ENCODE measurements at regions not wholly inside any gene's neighbourhood (a gene's known extent, or its start where the extent isn't known, plus 50 kb on each side); places are given as distances from the start of the nearest gene placed in this dataset.
"Not testable (repeated sequence)": the region's sequence is repeated elsewhere in the genome, so short reads cannot be mapped to it uniquely, and the experiment has no call there.

GRCh38 chr4:114087596-114088230 is 108.3 kb upstream of the ARSJ start:
- FAIRE-seq (peak; percentile 39), DNase-seq (ENCODE audit: low spot score) (peak; percentile 59)

GRCh38 chr4:114088481-114088880 is 109.0 kb upstream of the ARSJ start:
- DNase-seq (ENCODE audit: low spot score), result no peak
- no peak for FAIRE-seq

- FAIRE-seq (no peak), DNase-seq (ENCODE audit: low spot score) (no peak)
These were observed 112.1 kb upstream of the ARSJ start for GRCh38 chr4:114091546-114091945.

- DNase-seq (ENCODE audit: low spot score) (no peak), FAIRE-seq (no peak)
These were observed 113.8 kb upstream of the ARSJ start for GRCh38 chr4:114093221-114093715.

- FAIRE-seq (no peak), DNase-seq (ENCODE audit: low spot score) (no peak)
These were observed 121.0 kb upstream of the ARSJ start for GRCh38 chr4:114100288-114101031.

GRCh38 chr4:114103908-114104307 is 124.5 kb upstream of the ARSJ start:
- FAIRE-seq (no peak), DNase-seq (ENCODE audit: low spot score) (no peak)

- DNase-seq (ENCODE audit: low spot score) (peak; percentile 58), FAIRE-seq (peak; percentile 65)
These were observed 129.4 kb upstream of the ARSJ start for GRCh38 chr4:114108869-114109268.

GRCh38 chr4:114109776-114110175 is 130.3 kb upstream of the ARSJ start:
- FAIRE-seq, result no peak
- DNase-seq (ENCODE audit: low spot score), result no peak

GRCh38 chr4:114115526-114115925 is 136.1 kb upstream of the ARSJ start:
- DNase-seq (ENCODE audit: low spot score) (no peak), FAIRE-seq (no peak)

GRCh38 chr4:114116861-114117260 is 137.4 kb upstream of the ARSJ start:
- no peak for FAIRE-seq

GRCh38 chr4:114121221-114121620 is 141.8 kb upstream of the ARSJ start:
- DNase-seq (ENCODE audit: low spot score) (no peak), FAIRE-seq (no peak)

More at GRCh38 chr4:114116861-114117260, 137.4 kb upstream of the ARSJ start:
- no peak for DNase-seq (ENCODE audit: low spot score)

GRCh38 chr4:114132199-114132598 is 152.8 kb upstream of the ARSJ start:
- DNase-seq (ENCODE audit: low spot score) (no peak), FAIRE-seq (no peak)

GRCh38 chr4:114132830-114133229 is 153.4 kb upstream of the ARSJ start:
- no peak for DNase-seq (ENCODE audit: low spot score)

GRCh38 chr4:114136069-114136468 is 156.6 kb upstream of the ARSJ start:
- no peak for DNase-seq (ENCODE audit: low spot score)
- FAIRE-seq, result no peak

More at GRCh38 chr4:114132830-114133229, 153.4 kb upstream of the ARSJ start:
- FAIRE-seq, result no peak

GRCh38 chr4:114137984-114138383 is 158.5 kb upstream of the ARSJ start:
- FAIRE-seq, result no peak

GRCh38 chr4:114146947-114147618 is 167.6 kb upstream of the ARSJ start:
- no peak for DNase-seq (ENCODE audit: low spot score)
- FAIRE-seq, result no peak

More at GRCh38 chr4:114137984-114138383, 158.5 kb upstream of the ARSJ start:
- DNase-seq (ENCODE audit: low spot score), result no peak

- not testable (repeated sequence) for FAIRE-seq; DNase-seq (ENCODE audit: low spot score)
These were observed 168.3 kb upstream of the ARSJ start for GRCh38 chr4:114147619-114148208.

- DNase-seq (ENCODE audit: low spot score); FAIRE-seq: not testable (repeated sequence)
These were observed 169.1 kb upstream of the ARSJ start for GRCh38 chr4:114148372-114149070.

- no peak for FAIRE-seq
- no peak for DNase-seq (ENCODE audit: low spot score)
These were observed 176.9 kb upstream of the ARSJ start for GRCh38 chr4:114156371-114156770.

- FAIRE-seq (no peak), DNase-seq (ENCODE audit: low spot score) (no peak)
These were observed 182.4 kb upstream of the ARSJ start for GRCh38 chr4:114161809-114162208.

- FAIRE-seq, result no peak
- DNase-seq (ENCODE audit: low spot score), result no peak
These were observed 183.6 kb upstream of the ARSJ start for GRCh38 chr4:114163051-114163450.

All from RCC 7860 (cell line).